HT1080 (cell line): ENCODE measurements at regions not wholly inside any gene's neighbourhood (a gene's known extent, or its start where the extent isn't known, plus 50 kb on each side); places are given as distances from the start of the nearest gene placed in this dataset.

ENCODE experiments used
- DNase-seq: peaks from one replicate; pipeline ENCODE4 v3.0.0-alpha.2; 2015; ENCODE audit warnings: low read depth

DNA sequence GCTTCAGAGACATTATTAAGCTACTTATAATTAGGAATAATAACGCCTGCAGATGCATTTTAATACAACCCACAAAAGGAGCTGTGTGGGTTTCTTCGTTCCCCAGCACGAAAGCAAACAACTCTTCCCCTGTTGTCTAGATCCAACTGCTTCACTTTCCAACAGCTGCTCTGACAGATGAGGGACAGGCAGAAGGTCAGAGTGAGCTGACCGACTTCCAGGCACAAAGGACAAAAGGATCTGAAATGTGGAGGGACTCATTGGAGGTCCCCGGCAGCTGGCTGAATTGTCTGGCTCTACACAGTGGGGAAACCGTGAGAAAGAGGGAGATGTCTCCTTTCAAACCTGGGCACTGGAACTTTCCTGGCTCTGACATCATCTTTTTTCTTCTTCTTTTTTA lies 79.1 kb upstream of the ALDH1B1 start:
- no peak for DNase-seq

DNA sequence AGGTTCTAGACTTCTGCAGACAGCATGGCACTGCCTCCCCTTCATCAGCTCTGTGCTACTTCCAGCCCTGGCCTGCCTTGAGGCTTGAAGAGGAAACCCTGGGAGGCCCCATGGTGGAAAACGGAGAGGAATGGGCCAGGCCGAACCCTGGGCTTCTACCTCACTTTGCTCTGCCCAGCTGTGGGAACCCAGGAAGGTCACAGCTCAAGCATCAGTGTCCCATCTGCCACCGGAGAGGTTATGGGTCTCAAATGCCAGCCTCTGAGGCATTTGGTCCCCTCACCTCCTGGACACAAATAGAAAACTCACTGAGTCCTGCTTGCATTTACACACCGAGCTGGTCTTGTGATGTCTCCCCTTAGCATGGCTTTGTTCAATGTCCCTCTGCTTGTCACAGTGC lies 80.1 kb upstream of the ALDH1B1 start:
- no peak for DNase-seq

GRCh38 chr9:38311382-38312270 lies 80.9 kb upstream of the ALDH1B1 start:
- DNase-seq: no peak

DNA sequence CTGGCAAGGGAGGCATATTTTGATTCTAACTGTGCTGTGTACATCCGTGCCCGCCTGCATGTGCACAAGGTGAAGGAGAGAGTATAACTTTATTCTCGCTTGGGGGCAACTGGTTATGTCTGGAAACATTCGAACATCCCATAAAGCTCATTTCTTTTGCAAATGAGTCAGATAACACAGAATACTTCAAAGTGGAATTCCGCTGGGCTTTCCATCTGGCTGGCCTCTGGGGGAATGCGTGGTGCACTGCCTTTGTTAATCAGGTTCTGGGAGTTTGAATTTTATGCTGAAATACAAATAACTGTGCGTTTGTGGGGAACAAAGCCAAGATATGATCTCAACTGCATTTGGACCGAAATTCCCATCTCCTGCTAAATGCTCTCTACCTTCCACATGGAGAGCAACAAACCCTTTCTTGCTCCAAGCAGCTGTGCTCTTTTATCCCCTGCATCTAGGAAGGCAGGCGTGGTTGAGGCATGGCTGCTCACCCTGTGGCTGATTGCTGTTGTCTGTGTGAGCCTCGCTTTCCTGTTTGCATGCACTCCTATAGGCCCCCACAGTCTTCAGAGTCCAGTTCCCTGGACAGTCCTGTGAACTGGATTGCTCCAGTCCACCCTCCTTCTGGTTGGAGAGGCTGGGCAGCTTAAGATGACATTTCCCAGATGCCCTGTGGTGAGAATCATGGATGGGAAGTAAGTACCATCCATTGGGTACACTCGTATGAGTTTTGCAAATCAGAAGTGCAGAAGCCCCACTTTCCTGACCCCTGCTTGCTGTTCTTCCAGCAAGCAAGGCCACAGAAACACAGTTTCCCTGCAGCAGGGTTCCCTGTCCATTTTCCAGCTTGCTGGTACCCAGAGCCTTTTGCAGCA lies 82.9 kb upstream of the ALDH1B1 start:
- DNase-seq: no peak

GRCh38 chr9:38308136-38308535 lies 84.4 kb upstream of the ALDH1B1 start:
- no peak for DNase-seq

DNA sequence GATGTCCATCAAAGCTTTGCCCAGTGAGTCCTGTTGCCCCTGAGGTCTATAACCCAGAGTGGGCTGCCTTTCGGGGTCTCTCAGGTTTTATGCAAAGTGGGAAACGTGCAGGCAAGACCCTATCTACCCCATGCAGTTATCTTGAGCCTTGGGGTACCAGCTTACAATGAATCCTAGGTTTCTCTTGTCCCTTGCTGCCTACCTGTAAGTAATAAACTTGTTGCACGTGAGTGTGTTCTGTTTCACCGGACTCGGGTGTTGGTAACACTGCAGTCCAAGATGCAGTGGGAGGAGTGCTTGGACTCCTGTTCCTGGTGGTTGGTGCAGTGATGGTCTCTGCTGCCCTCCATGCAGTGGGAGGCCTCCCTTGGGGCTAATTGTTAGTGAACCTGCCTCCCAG lies 85.6 kb upstream of the ALDH1B1 start:
- DNase-seq: no peak

DNA sequence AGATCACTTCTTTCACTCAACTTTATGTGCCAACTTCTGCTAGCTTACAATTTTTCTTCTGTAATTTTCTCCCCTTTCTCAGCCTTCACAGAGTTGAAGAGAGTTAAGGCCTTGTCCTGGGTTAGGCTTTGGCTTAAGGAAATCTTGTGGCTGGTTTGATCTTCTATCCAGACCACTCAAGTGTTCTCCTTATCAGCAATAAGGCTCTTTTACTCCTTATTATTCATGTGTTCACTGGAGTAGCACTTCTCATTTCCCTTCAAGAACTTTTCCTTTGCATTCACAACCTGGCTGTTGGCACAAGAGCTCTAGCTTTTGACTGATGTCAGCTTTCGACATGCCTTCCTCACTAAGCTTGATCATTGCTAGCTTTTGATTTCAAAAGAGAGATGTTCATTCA lies 86.9 kb upstream of the ALDH1B1 start:
- no peak for DNase-seq

DNA sequence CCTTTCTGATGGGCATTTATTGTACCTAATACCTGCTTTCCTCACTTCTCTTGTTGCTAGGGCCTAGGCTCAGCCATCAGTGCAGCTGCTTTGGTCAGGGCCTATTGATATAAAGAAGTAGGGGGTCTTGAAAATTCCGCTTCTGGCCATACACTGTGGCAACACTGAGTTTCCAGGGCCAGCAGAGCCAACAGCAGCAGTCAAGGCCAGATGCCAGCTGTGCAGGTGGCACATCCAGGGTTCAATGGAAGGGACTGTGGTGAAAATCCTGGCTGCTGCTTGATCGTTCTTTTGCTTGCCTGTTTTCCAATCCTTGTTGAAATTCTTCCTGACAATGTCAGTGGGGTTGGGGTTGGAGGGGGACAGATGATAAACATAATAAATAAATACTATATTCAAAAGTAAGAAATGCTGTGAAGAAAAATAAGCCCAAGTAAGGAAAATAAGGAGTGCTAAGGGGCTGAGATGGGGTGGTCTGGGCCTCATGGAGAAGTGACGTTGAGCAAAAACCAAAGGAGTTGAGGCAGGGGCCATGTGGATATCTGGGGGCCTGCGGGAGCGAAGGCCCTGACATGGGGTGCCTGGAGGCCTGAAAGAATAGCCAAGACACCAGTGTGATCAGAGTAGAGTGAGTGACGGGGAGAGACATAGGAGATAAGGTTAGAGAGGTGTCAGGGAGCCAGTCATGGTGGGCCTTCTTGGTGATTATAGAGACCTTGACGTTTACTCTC lies 91.0 kb upstream of the ALDH1B1 start:
- DNase-seq: no peak

DNA sequence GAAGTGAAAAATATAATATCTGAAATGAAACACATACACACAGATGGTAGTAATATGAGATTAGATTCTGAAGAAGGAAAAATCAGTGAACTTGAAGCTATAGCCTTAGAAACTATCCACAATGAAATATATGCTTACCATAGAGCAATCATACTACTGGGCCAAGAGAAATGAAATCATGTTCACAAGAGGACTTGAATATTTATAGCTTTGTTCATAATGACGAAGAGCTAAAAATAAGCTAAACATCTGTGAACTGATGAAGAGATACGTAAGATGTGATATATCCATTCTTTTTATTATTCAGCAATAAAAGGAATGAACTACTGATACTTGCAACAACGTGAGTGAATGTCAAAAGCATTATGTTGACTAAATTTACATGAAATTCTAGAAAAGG lies 92.6 kb upstream of the ALDH1B1 start:
- DNase-seq: no peak

GRCh38 chr9:38298904-38299303 lies 93.6 kb upstream of the ALDH1B1 start:
- DNase-seq: no peak

DNA sequence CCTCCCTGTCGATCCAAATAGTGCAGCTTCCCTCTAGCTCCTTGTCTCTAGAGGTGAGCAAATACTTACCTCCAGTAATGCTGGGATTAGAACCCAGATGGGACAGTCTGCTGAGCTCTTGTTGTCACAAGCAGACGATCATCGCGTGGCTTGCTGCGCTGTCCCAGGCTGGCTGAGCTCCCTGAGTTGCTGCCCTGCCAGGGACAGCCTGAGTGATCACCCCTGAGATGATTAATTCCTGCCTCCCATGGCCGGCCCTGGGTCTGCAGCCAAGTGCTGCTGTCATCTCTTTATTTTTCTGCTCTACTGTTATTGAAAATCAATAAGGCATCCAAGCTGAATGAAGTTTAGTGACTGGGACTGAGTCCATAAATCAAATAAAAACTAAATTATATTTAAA lies 94.0 kb upstream of the ALDH1B1 start:
- no peak for DNase-seq

DNA sequence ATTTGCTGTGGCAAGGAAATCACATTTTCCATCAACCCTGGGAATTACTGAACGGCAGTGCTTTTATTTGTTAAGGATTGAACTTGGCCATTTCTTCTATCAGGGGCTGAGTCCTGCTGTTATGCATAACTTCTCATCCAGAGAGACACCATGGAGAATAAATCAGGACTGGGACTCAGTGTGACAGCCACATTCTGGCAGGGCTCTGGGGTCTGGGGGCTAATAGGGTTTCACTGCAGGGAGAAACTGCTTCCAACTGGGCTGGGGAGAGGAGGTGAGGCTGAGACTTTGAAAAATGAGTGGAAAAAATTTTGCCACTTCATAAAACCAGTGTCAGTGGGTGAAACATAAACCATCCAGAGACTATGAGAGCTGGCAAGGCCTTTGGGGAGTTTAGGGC lies 95.7 kb upstream of the ALDH1B1 start:
- DNase-seq: no peak

DNA sequence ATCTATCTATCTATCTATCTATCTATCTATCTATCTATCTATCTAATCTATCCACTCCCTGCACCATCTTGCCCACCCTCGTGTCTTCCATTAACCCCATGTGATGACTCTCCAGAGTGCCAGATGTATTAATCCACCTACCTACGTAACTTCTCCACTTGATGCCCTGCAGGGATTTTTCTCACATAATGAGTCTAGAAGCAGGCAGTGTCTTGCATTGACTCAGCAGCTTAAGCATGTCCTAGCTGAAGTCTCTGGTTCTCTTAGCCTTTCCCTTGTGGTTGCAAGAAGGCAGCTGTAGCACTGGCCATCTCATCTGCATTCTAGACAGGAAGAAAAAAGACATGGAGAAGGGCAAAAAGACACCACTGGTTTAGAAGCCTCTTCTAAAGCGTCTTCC lies 96.7 kb upstream of the ALDH1B1 start:
- DNase-seq: no peak

DNA sequence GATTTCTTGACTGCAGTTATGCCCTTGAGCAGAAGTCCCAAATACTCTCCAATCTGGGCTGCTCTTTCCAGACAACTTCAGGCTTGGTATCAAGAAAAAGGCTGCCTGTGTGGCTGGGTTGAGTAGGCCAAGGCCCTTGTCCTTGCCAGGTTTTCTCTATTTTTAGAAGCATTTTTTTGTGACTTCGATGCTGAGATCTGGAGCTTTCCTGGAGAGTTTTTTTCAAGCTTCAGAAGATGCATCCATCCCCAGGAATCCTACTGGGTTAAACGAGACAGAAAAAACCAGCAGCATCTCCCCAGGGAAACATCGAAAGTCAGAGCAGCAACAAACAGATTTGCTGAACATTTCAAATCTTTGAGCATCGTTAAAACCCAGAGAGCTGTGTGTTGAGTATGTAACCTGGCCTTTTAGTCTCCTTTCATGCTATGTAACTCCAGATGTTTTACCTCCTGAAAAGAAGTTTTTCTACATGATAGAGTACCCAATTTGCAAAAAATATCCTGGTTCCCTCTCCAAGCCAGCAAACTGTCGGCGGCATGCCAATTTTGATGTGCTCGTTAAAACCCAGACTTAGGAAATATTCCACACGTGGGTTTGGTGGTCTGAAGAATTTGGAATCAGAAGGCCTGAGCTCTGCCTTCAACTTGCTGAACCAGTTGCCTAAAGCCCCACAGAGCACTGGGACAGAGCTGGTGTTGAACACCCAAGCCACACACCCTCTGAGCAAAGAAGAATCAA lies 98.1 kb upstream of the ALDH1B1 start:
- DNase-seq: no peak

DNA sequence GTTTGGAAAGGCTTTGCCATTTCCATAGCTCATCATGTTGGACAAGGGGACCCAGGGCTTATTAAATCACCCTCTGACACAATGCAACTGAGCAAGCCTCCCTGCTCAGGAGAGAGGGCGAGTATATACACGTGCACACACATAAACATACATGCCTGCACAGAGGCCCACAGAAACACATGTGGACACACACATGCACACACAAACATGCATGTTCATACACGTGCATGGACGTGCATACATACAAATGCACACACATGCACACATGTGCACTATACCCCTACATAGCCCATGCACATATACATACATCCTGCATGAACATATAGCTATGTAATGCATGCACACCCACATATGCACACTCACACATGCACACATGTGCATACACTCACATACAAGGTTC lies 99.5 kb upstream of the ALDH1B1 start:
- DNase-seq: no peak

DNA sequence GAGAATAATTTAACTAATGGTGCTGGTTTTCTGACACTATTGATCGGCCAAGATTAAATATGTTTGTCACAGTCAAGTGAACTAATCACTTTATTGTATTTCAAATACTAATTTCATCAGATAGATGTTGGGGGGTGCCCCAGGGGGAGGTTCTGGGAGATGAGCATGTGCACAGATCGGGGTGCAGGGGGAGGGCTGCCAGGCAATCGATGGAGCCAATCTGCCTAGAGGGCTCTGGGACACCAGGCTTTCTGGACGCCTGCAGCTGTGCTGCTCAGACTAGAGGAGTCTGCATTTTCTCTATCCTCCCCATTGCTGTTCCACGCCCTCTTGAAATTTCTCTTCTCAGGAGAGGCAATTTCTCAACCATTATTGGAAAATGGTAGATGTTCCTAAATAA lies 100.0 kb upstream of the ALDH1B1 start:
- DNase-seq: no peak

GRCh38 chr9:38289866-38290245 lies 102.6 kb upstream of the ALDH1B1 start:
- DNase-seq: no peak

GRCh38 chr9:38289236-38289865 lies 103.2 kb upstream of the ALDH1B1 start:
- DNase-seq: no peak

GRCh38 chr9:38288502-38288901 lies 104.0 kb upstream of the ALDH1B1 start:
- DNase-seq: no peak

DNA sequence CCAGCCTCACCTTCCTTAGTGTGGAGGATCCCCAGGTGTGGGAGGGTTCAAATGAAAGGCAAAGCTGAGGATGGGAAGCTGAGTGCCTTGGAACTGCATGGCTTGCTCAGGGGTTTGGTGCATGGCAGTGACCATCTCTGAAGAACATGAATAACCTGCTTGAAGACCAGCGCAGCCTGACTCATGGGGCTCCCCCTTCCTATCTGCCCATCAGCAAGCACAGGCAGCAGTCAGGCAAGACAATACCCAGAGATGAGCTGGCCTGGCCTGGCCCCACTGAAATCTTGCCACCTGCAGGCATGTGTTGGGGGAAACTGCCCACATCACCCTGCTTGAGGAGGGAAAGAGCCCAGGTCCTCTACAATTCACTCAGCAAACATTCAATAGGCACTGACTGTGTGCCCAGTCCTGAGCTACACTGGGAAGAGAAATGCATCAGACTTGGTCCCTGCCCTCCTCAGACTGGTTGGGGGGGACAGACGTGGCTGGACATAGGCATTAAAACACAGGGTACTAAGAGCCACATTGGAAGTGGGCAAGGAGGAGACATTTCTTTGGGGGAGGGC lies 105.0 kb upstream of the ALDH1B1 start:
- DNase-seq: peak; percentile 12
